Astrocyte (in vitro differentiated cells and primary cell): ENCODE measurements at regions not wholly inside any gene's neighbourhood (a gene's known extent, or its start where the extent isn't known, plus 50 kb on each side); places are given as distances from the start of the nearest gene placed in this dataset.

ENCODE experiments used
- DNase-seq: peaks from one replicate; pipeline ENCODE4 v3.0.0-alpha.2; 2010; ENCODE audit warnings: low read depth
- FAIRE-seq: peaks from 2 replicates; lab custom pipeline; 2011; peaks lifted over from hg19 to GRCh38; lab: Jason Lieb, UNC
- H2AFZ ChIP-seq: 2 replicates; pipeline ENCODE4 v1.6.0; 2012; ENCODE audit warnings: low read depth, low read length, inconsistent platforms
- H3K27ac ChIP-seq: 2 replicates; pipeline ENCODE4 v1.5.1; 2011; ENCODE audit warnings: low read depth, low read length, inconsistent platforms
- H3K27me3 ChIP-seq: 2 replicates; pipeline ENCODE4 v1.6.0; 2011; ENCODE audit warnings: low read length, inconsistent platforms; ENCODE audit not compliant: insufficient read depth
- H3K36me3 ChIP-seq: 2 replicates; pipeline ENCODE4 v1.5.1; 2011; ENCODE audit warnings: low read length, inconsistent platforms; ENCODE audit not compliant: insufficient read depth
- H3K4me1 ChIP-seq: 2 replicates; pipeline ENCODE4 v1.5.1; 2011; ENCODE audit warnings: low read length, inconsistent platforms; ENCODE audit not compliant: insufficient read depth
- H3K4me2 ChIP-seq: 2 replicates; pipeline ENCODE4 v1.6.0; 2012; ENCODE audit warnings: low read length, inconsistent platforms
- H3K4me3 ChIP-seq: 2 replicates; pipeline ENCODE4 v1.5.1; 2011; ENCODE audit warnings: low read depth, mild to moderate bottlenecking, low read length, inconsistent platforms; ENCODE audit not compliant: insufficient read depth
- H3K79me2 ChIP-seq: 2 replicates; pipeline ENCODE4 v1.6.0; 2012; ENCODE audit warnings: mild to moderate bottlenecking, low read length, inconsistent platforms; ENCODE audit not compliant: insufficient read depth
- H3K9ac ChIP-seq: 2 replicates; pipeline ENCODE4 v1.6.0; 2012; ENCODE audit warnings: mild to moderate bottlenecking, low read length, inconsistent platforms
- H3K9me3 ChIP-seq: 2 replicates; pipeline ENCODE4 v1.5.1; 2012; ENCODE audit warnings: low read depth, mild to moderate bottlenecking, low read length, inconsistent platforms; ENCODE audit not compliant: insufficient read depth
- H4K20me1 ChIP-seq: 2 replicates; pipeline ENCODE4 v1.6.0; 2012; ENCODE audit warnings: low read length, inconsistent platforms; ENCODE audit not compliant: insufficient read depth
- H3K27ac Mint-ChIP-seq: one replicate; pipeline ENCODE4 v1.8.0; 2021; ENCODE audit warnings: mild to moderate bottlenecking, mixed read lengths; ENCODE audit not compliant: unreplicated experiment
- H3K27me3 Mint-ChIP-seq: one replicate; pipeline ENCODE4 v1.8.0; 2021; ENCODE audit warnings: low read depth, mixed read lengths; ENCODE audit not compliant: unreplicated experiment
- H3K36me3 Mint-ChIP-seq: one replicate; pipeline ENCODE4 v1.8.0; 2021; ENCODE audit warnings: low read depth, mixed read lengths; ENCODE audit not compliant: unreplicated experiment
- H3K4me1 Mint-ChIP-seq: one replicate; pipeline ENCODE4 v1.8.0; 2021; ENCODE audit warnings: low read depth, mixed read lengths; ENCODE audit not compliant: unreplicated experiment
- H3K4me3 Mint-ChIP-seq: one replicate; pipeline ENCODE4 v1.8.0; 2021; ENCODE audit warnings: mild to moderate bottlenecking, moderate library complexity, mixed read lengths; ENCODE audit not compliant: unreplicated experiment
- H3K9me3 Mint-ChIP-seq: one replicate; pipeline ENCODE4 v1.8.0; 2021; ENCODE audit warnings: mild to moderate bottlenecking, mixed read lengths; ENCODE audit not compliant: unreplicated experiment
- CTCF ChIP-seq: IDR thresholded peaks from 2 replicates; pipeline ENCODE4 v1.5.1; 2011; ENCODE audit warnings: low read depth, mild to moderate bottlenecking, inconsistent platforms, low read length, moderate library complexity; ENCODE audit not compliant: insufficient read depth
- EZH2 ChIP-seq: IDR thresholded peaks from 2 replicates; pipeline ENCODE4 v1.6.1; 2012; ENCODE audit warnings: mild to moderate bottlenecking, low read length, inconsistent platforms; ENCODE audit not compliant: insufficient read depth

GRCh38 chr10:30256084-30256483 is 93.0 kb downstream of the MTPAP start:
- DNase-seq (no peak), FAIRE-seq (no peak)
- Histone ChIP-seq H3K4me3 (no peak overlapping the region), H3K27me3 (no peaks in the 10 kb centered on the region), H3K9me3 (no peaks in the 10 kb centered on the region), H3K36me3 (no peaks in the 10 kb centered on the region), H4K20me1 (no peaks in the 10 kb centered on the region), H3K9ac (no peak overlapping the region), H3K4me2 (no peak overlapping the region), H2AFZ (no peak overlapping the region), H3K4me1 (no peaks in the 10 kb centered on the region), H3K79me2 (no peaks in the 10 kb centered on the region), H3K27ac (no peak overlapping the region)
- TF ChIP-seq EZH2 (no peak), CTCF (no peak)
- no peak overlapping the region for H3K4me3 Mint-ChIP-seq
- H3K9me3 Mint-ChIP-seq: peaks cover 9% of the 10 kb centered on the region
- no peak overlapping the region for H3K27ac Mint-ChIP-seq
- no peaks in the 10 kb centered on the region for H3K4me1 Mint-ChIP-seq
- H3K36me3 Mint-ChIP-seq: peaks cover 2% of the 10 kb centered on the region
- no peaks in the 10 kb centered on the region for H3K27me3 Mint-ChIP-seq

DNA sequence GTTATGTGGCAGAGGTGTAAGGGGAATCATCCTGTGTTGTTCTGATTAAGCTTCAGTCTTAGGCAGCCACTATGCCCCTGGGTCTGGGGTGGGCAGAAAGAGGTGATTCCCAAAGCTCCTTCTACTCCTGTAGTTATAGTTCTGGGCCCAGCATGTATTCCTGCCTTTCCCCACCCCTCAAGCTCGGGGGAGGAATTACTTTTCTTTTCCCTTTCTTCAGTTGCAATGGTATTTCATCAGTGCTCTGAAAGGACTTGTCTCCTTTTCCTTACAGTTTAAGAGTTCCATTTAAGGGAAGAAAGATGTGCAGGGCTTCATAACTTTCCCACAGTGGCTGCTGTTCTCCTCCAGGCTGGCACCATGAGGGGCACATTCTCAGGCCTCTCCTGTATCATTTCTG is 94.2 kb downstream of the MTPAP start:
- no peak for FAIRE-seq
- Mint-ChIP-seq H3K27ac (no peak overlapping the region), H3K9me3 (peaks cover 9% of the 10 kb centered on the region)

GRCh38 chr10:30248728-30249127 is 100.3 kb downstream of the MTPAP start:
- TF ChIP-seq CTCF (no peak), EZH2 (no peak)
- no peak overlapping the region for H2AFZ ChIP-seq
- H3K4me1 ChIP-seq: no peaks in the 10 kb centered on the region
- H3K9ac ChIP-seq: no peak overlapping the region
- no peaks in the 10 kb centered on the region for H3K36me3 ChIP-seq
- Mint-ChIP-seq H3K4me3 (no peak overlapping the region), H3K27ac (no peak overlapping the region), H3K4me1 (no peaks in the 10 kb centered on the region), H3K36me3 (peaks cover 2% of the 10 kb centered on the region), H3K27me3 (no peaks in the 10 kb centered on the region), H3K9me3 (peaks cover 6% of the 10 kb centered on the region)
- no peaks in the 10 kb centered on the region for H3K27me3 ChIP-seq
- no peaks in the 10 kb centered on the region for H3K79me2 ChIP-seq
- DNase-seq (no peak), FAIRE-seq (no peak)
- H3K9me3 ChIP-seq: no peaks in the 10 kb centered on the region
- no peaks in the 10 kb centered on the region for H4K20me1 ChIP-seq
- no peak overlapping the region for H3K4me3 ChIP-seq
- no peak overlapping the region for H3K4me2 ChIP-seq
- no peak overlapping the region for H3K27ac ChIP-seq

More for the DNA sequence above, 94.2 kb downstream of the MTPAP start:
- Histone ChIP-seq H4K20me1 (no peaks in the 10 kb centered on the region), H3K9ac (no peak overlapping the region), H3K36me3 (no peaks in the 10 kb centered on the region), H3K27me3 (no peaks in the 10 kb centered on the region), H3K79me2 (no peaks in the 10 kb centered on the region), H3K4me3 (no peak overlapping the region), H3K9me3 (no peaks in the 10 kb centered on the region), H3K4me2 (no peak overlapping the region), H3K27ac (no peak overlapping the region), H2AFZ (no peak overlapping the region), H3K4me1 (no peaks in the 10 kb centered on the region)
- H3K4me3 Mint-ChIP-seq: no peak overlapping the region
- H3K27me3 Mint-ChIP-seq: no peaks in the 10 kb centered on the region
- TF ChIP-seq EZH2: no peak
- no peak for TF ChIP-seq CTCF
- no peaks in the 10 kb centered on the region for H3K4me1 Mint-ChIP-seq
- H3K36me3 Mint-ChIP-seq: peaks cover 2% of the 10 kb centered on the region
- no peak for DNase-seq
